Astrocyte of the cerebellum (primary cell): ENCODE measurements at regions not wholly inside any gene's neighbourhood (a gene's known extent, or its start where the extent isn't known, plus 50 kb on each side); places are given as distances from the start of the nearest gene placed in this dataset.
"Not testable (repeated sequence)": the region's sequence is repeated elsewhere in the genome, so short reads cannot be mapped to it uniquely, and the experiment has no call there.

Experiments
- DNase-seq: peaks from one replicate; pipeline ENCODE4 v3.0.0-alpha.2; 2011; ENCODE audit warnings: low read depth
- H3K4me3 ChIP-seq: 2 replicates; pipeline ENCODE4 v1.5.1; 2011; ENCODE audit warnings: mild to moderate bottlenecking, low read depth, low read length, moderate library complexity
- CTCF ChIP-seq: IDR thresholded peaks from 2 replicates; pipeline ENCODE4 v1.5.1; 2012; ENCODE audit warnings: low read length, low read depth, moderate library complexity, mild to moderate bottlenecking; ENCODE audit errors: missing control alignments
- in situ Hi-C: cut with HindIII; loops from 2 replicates; pipeline ENCODE4 v1.10.0; 2017; ENCODE audit warnings: low sequenced_read_pairs

- TF ChIP-seq CTCF = no peak
- H3K4me3 ChIP-seq = no peak overlapping the region
- no peak for DNase-seq
- in situ Hi-C loops = no loop called here
These were observed 168.1 kb upstream of the CTAGE1 start for GRCh38 chr18:22585821-22586220.

- no peak overlapping the region for H3K4me3 ChIP-seq
- DNase-seq = peak; percentile 83
- TF ChIP-seq CTCF = no peak
- in situ Hi-C loops = no loop called here
These were observed 173.5 kb upstream of the CTAGE1 start for GRCh38 chr18:22591222-22591621.

- no peak overlapping the region for H3K4me3 ChIP-seq
- no peak for TF ChIP-seq CTCF
- no peak for DNase-seq
- in situ Hi-C loops = no loop called here
These were observed 176.5 kb upstream of the CTAGE1 start for GRCh38 chr18:22594155-22594690.

DNA sequence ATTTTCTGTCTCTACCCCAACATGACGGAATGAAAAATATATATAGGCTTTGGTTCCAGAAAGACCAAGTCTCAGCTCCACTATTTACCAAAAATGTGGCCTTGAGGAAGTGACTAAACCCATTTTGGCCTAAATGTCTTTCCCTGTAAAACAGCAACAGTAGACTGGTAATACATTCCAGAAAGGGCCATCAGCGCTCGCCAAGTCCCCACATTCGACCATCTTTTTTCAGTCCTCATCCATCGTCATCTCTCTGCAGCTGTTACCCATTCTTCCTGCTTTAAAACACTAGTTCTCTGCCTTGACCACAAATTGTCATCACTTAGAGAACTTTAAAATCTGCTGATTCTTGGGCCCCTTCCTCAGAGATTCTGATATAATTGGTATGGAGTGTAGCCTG is 183.8 kb upstream of the CTAGE1 start:
- TF ChIP-seq CTCF = no peak
- no peak for DNase-seq
- in situ Hi-C loops = no loop called here
- H3K4me3 ChIP-seq = no peak overlapping the region

- in situ Hi-C loops, H3K4me3 ChIP-seq, DNase-seq: not testable (repeated sequence)
These were observed 184.7 kb upstream of the CTAGE1 start for GRCh38 chr18:22602456-22602855.

DNA sequence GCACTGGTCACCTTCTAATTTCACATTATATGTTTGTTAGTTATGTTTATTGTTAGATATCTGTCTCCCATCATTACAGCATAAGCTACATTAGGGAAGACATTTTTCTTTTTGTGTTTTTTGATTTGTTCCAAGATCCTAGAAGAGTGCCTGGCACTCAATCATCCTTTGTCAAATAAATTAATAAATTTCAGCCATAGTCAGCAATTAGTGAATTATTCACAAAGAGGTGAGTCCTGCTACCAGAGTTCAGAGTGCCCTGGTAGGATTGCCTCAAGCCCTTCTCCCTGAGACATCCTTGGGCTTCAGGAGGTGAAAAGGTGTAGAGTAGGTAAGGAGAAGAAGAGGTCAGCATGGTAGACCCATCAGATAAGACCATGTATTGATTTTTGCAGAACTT is 186.2 kb upstream of the CTAGE1 start:
- in situ Hi-C loops = no loop called here
- H3K4me3 ChIP-seq = no peak overlapping the region
- no peak for DNase-seq
- TF ChIP-seq CTCF = no peak

DNA sequence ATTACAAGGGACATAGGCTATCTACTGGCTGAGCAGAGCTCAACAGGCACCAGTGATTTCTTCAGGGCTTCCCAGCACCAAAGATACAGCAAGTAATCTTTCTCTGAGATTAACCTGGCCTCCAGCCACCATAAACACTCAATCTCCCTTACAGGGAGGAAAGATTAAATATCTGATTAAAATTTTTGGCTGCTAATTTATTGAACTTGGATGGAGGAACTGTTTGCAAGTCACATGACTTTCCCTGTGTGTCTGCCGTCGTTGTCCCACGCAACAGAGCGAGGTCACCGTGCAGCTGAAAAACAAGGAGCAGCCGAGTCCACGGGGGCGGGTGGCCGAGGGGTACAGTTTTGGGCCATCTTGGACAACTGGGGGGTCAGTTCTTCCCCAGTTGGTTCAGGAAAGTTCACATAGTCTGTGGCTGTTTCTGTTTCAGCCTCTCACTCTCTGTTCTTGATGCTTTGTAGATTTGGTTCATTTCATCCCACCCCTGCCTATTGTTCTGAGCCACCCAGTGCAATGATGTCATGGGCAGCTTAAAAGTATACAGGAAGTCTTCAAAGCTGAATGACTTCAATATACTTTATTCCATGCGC is 186.8 kb upstream of the CTAGE1 start:
- no peak for DNase-seq
- TF ChIP-seq CTCF = no peak
- no peak overlapping the region for H3K4me3 ChIP-seq
- in situ Hi-C loops = no loop called here
